Karpas-422 (cell line): ENCODE measurements at regions not wholly inside any gene's neighbourhood (a gene's known extent, or its start where the extent isn't known, plus 50 kb on each side); places are given as distances from the start of the nearest gene placed in this dataset.
A peak's percentile ranks its signal among the peaks of the same experiment; 100 is the strongest.
"Not testable (repeated sequence)": the region's sequence is repeated elsewhere in the genome, so short reads cannot be mapped to it uniquely, and the experiment has no call there.

ENCODE experiments used
- DNase-seq: peaks from one replicate; pipeline ENCODE4 v3.0.0-alpha.2; 2015
- H2AFZ ChIP-seq: fragments of 200-600 bp; sonication (generic); 2 replicates; pipeline ENCODE4 v1.6.1; 2014; ENCODE audit warnings: antibody characterized with exemption, low read length, mixed read lengths
- H3K27ac ChIP-seq: fragments of 200-600 bp; sonication (generic); 2 replicates; pipeline ENCODE4 v1.5.1; 2014; ENCODE audit warnings: mild to moderate bottlenecking, low read length, moderate library complexity
- H3K27me3 ChIP-seq: fragments of 200-600 bp; sonication (generic); 2 replicates; pipeline ENCODE4 v1.6.1; 2014; ENCODE audit warnings: low read length, mixed read lengths
- H3K36me3 ChIP-seq: fragments of 200-600 bp; sonication (generic); 2 replicates; pipeline ENCODE4 v1.6.1; 2014; ENCODE audit warnings: low read length, mixed read lengths; ENCODE audit not compliant: insufficient read depth
- H3K4me1 ChIP-seq: fragments of 200-600 bp; sonication (generic); 2 replicates; pipeline ENCODE4 v1.6.1; 2014; ENCODE audit warnings: mild to moderate bottlenecking, low read length, mixed read lengths
- H3K4me2 ChIP-seq: fragments of 200-600 bp; sonication (generic); 2 replicates; pipeline ENCODE4 v1.6.1; 2014; ENCODE audit warnings: low read length, low read depth, mild to moderate bottlenecking; ENCODE audit not compliant: poor library complexity, severe bottlenecking
- H3K4me3 ChIP-seq: fragments of 200-600 bp; sonication (generic); 2 replicates; pipeline ENCODE4 v1.5.1; 2014; ENCODE audit warnings: mild to moderate bottlenecking, antibody characterized with exemption, low read length, mixed read lengths
- H3K79me2 ChIP-seq: fragments of 200-600 bp; sonication (generic); 2 replicates; pipeline ENCODE4 v1.6.1; 2014; ENCODE audit warnings: mild to moderate bottlenecking, low read length, mixed read lengths
- H3K9ac ChIP-seq: fragments of 200-600 bp; sonication (generic); 2 replicates; pipeline ENCODE4 v1.6.0; 2014; ENCODE audit warnings: low read length
- H3K9me2 ChIP-seq: fragments of 200-600 bp; sonication (generic), shearing (Covaris generic); replicated peaks from 2 replicates; pipeline ENCODE4 v1.6.0; 2014; ENCODE audit warnings: mild to moderate bottlenecking, low read length, moderate library complexity; ENCODE audit not compliant: insufficient read depth
- H3K9me3 ChIP-seq: fragments of 300-700, 200-600 bp; sonication (generic); 2 replicates; pipeline ENCODE4 v1.6.1; 2014; ENCODE audit warnings: low read length, mixed read lengths
- H4K20me1 ChIP-seq: fragments of 200-600 bp; sonication (generic); 2 replicates; pipeline ENCODE4 v1.6.1; 2014; ENCODE audit warnings: mild to moderate bottlenecking, antibody characterized with exemption, low read length, low read depth; ENCODE audit not compliant: insufficient read depth

DNA sequence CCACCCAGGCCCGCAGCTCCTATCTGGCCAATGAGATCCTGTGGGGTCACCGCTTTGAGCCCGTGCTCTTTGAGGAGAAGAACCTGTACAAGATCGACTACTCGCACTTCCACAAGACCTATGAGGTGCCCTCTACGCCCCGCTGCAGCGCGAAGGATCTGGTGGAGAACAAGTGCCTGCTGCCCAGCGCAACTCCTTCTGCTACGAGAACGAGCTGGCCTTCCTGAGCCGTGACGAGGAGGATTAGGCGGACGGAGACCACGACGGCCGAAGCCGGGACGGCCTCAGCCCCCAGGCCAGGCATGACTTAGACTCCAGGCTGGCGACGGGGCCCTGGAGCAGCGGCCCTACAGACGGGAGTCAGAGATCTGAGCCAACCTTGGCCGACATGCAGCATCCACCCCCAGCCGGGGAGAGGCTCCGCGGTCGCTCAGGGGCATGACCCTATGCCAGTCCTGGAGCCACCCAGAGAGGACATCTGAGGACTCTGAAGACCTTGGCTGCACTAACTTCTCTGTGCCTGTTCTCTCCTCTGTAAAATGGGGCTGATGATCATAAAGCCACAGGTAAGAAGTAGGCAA lies 312.0 kb upstream of the WSB1 start:
- not testable (repeated sequence) for H2AFZ ChIP-seq, H3K9me2 ChIP-seq, H3K4me3 ChIP-seq, DNase-seq, H3K4me1 ChIP-seq, H3K27me3 ChIP-seq, H3K9ac ChIP-seq, H3K79me2 ChIP-seq, H4K20me1 ChIP-seq, H3K9me3 ChIP-seq, H3K36me3 ChIP-seq, H3K4me2 ChIP-seq, H3K27ac ChIP-seq

DNA sequence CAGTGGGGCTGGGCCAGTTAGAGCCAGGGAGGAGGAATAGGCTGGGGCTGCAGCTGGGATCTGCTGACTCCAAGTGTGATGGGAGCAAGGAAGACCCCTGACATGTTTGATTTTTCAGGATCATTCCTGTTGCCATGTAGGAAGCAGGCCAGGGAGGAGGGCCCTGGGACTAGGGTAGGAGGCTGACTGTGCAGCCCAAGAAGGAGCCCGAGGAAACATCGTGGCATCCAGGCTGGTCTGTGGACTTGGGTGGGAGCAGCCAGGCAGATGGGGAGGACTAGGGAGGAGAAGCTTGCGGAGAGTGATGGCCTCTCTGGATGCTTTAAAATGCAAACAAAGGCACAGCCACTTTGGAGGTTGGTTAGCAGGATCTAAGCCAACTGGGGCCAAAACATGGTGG lies 311.4 kb upstream of the WSB1 start:
- H3K36me3 ChIP-seq, DNase-seq, H3K27me3 ChIP-seq, H3K4me3 ChIP-seq, H3K79me2 ChIP-seq, H3K4me1 ChIP-seq, H2AFZ ChIP-seq, H3K9me3 ChIP-seq, H3K9ac ChIP-seq, H3K9me2 ChIP-seq, H3K4me2 ChIP-seq, H3K27ac ChIP-seq, H4K20me1 ChIP-seq: not testable (repeated sequence)

DNA sequence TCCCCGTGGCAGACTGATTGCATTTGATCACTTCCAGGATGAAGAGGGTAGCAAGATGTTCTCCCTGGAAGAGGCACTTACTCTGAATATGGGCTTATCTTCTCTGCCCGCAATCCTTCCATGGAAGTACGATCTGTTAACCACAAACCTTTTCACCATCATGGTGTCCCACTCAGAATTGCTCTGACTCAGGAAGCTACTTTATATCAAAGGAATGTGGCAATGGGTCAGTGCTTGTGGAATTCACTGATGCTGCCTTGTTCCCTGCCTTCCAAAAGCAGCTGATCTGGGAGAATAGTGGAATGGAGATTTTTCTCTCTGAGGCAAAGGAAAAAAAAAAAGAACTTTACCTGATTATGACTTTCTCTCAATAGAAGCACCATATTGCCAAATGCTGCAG lies 306.1 kb upstream of the WSB1 start:
- H2AFZ ChIP-seq, H3K36me3 ChIP-seq, H4K20me1 ChIP-seq, H3K27me3 ChIP-seq, H3K4me3 ChIP-seq, H3K9me3 ChIP-seq, H3K27ac ChIP-seq, H3K79me2 ChIP-seq, H3K9ac ChIP-seq, H3K9me2 ChIP-seq, DNase-seq, H3K4me2 ChIP-seq, H3K4me1 ChIP-seq: not testable (repeated sequence)

DNA sequence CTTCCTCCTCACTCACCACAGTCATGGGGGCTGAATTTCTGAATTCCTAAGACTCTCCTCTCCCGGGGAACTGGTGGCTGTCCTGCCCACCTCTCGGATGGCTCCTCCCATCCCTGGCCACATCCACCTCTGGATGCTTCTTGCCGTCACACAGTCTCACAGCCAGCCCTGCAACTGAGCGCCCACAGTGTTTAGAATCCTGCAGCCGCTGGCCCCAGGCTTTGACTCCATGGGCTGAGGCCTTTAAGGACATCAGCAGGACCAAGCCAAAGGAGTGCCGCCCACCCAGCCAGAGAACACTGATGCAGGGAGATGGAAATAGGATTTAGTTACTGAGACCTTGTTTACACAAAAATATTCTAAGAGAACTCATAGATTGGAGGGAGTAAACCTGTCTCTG lies 299.3 kb upstream of the WSB1 start:
- H3K9me2 ChIP-seq, H3K9ac ChIP-seq, DNase-seq, H2AFZ ChIP-seq, H3K79me2 ChIP-seq, H3K4me2 ChIP-seq, H3K4me3 ChIP-seq, H3K9me3 ChIP-seq, H3K36me3 ChIP-seq, H3K27me3 ChIP-seq, H4K20me1 ChIP-seq: not testable (repeated sequence)
- Histone ChIP-seq H3K27ac (peak overlapping the region; percentile 69), H3K4me1 (peaks cover 10% of the 10 kb centered on the region)

DNA sequence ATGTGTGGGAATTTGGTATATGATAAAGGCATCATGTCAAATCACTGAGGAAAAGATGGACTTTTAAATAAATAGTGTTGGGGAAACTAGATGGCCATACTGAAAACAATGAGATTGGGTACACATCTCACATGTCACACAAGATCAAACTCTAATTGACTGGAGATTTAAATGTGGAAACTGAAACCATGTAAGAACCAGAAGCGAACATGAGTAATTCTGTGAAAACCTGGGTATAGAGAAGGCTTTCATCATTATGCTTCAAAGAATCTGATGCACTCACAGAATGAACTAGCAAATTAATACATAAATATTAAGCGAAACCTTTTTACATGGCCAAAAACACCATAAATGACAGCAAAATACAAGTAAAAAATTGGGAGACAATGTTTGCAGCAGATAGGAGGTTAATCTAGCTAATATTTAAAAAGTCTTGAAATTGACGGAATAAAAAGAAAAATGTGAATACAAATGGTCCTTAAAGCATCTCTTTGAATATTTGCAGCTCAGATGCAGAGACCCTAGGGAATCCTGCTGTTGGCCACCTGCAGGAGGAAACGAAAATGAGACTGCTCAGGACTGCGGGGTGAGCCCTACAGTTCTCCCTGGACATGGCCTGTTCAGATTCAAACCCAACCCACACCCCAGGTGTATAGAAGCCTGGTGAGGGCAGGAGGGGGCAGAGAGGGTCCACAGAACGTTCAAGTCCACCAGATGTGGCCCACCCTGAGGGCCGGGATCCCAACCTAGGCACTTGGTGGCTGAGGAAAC lies 297.6 kb upstream of the WSB1 start:
- not testable (repeated sequence) for H3K36me3 ChIP-seq, H4K20me1 ChIP-seq
- DNase-seq, result peak; percentile 54

DNA sequence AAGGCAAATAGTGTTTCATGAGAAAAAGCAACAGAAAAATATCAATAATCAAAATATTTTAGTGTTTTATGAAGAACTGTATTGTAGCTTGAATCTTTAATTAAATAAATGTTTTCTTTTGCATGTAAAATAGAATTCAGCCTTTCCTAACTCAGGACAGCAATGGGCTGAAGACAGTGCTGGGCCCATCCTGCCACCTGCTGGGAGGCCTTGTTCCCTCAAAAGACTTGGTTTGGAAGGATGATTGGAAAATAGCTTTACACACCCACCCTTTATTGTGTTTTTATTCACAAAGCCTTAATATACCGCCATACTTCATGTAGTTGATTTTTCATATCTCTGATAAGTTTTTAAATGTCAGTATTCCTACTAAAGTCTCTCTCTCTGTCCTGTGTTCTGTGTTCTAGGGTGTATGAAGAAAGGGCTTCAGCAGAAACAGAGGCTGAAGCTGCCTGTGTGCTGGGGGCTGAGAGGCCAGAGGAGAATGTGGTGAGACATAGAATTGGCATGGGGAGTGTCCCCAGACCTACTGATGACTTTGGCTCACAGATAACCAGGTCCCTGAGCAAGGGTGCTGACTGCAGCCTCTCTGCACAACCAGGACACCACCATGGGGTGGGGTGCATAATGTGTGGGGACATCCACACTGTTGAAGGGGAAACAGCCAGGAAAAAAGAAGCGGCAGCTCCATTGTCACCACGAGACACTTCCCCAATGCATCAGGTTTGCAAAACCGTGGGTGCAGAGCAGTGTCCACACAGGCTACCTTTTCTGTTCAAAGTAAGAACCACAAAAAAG lies 286.0 kb upstream of the WSB1 start:
- not testable (repeated sequence) for H3K9me2 ChIP-seq, H3K27ac ChIP-seq, H3K9ac ChIP-seq, H3K4me2 ChIP-seq, H3K36me3 ChIP-seq, H2AFZ ChIP-seq, H3K4me1 ChIP-seq, H3K79me2 ChIP-seq, H3K4me3 ChIP-seq, DNase-seq, H4K20me1 ChIP-seq, H3K27me3 ChIP-seq, H3K9me3 ChIP-seq

More for the DNA sequence above, 297.6 kb upstream of the WSB1 start:
- peak overlapping the region; percentile 67 for H3K27ac ChIP-seq
- not testable (repeated sequence) for H3K79me2 ChIP-seq, H3K4me1 ChIP-seq, H3K9me2 ChIP-seq, H3K9ac ChIP-seq, H3K4me3 ChIP-seq, H3K9me3 ChIP-seq, H3K4me2 ChIP-seq, H3K27me3 ChIP-seq, H2AFZ ChIP-seq

DNA sequence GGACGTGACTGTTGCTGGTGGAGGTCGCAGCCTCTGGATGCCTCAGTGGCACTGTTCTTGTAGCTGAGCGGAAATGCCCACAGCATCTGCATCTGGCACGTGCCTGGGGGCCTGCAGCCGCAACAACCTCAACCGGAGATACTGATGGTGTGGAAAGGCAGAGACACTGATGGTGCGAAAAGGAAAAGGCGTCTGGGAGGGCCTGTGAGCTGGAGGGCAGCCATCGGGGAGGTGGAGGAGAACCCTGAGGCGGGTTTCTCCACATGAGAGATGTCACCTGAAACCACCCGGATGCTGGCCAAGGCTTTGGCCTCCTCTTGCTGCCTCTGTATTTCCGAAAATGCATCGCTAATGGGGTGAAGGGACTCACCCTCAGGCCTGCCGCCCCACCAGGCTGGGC lies 284.8 kb upstream of the WSB1 start:
- no peaks in the 10 kb centered on the region for H3K36me3 ChIP-seq
- no peak overlapping the region for H3K4me3 ChIP-seq
- H2AFZ ChIP-seq, result no peak overlapping the region
- H3K9ac ChIP-seq, result no peak overlapping the region
- H4K20me1 ChIP-seq, result no peaks in the 10 kb centered on the region
- H3K4me1 ChIP-seq, result peaks cover 4% of the 10 kb centered on the region
- no peaks in the 10 kb centered on the region for H3K9me2 ChIP-seq
- no peaks in the 10 kb centered on the region for H3K79me2 ChIP-seq
- H3K4me2 ChIP-seq, result no peak overlapping the region
- no peak for DNase-seq
- H3K27ac ChIP-seq, result peak overlapping the region; percentile 65
- H3K9me3 ChIP-seq, result no peaks in the 10 kb centered on the region
- no peaks in the 10 kb centered on the region for H3K27me3 ChIP-seq

DNA sequence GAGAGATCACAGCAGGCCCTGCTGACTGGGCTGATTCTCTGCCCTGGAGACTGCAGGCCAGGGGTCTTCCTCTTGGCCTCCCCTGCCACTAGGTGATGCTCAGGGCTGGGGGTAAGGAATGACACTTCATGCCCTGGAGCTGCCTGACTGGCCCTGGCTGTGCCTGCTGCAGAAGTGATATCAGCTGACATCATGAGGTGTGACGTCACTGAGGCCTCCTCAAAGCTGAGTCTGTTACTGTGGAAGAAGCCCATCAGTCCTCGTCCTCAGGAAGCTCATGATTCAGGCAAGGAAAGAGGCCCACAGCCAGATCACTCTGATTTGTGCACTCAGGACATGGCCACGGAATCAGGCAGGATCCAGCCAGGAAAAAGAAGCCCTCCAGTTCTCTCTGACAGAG lies 283.8 kb upstream of the WSB1 start:
- not testable (repeated sequence) for H3K27me3 ChIP-seq, H3K9me2 ChIP-seq, H3K27ac ChIP-seq, H2AFZ ChIP-seq, H3K4me1 ChIP-seq, H3K79me2 ChIP-seq, H3K4me3 ChIP-seq, H3K9ac ChIP-seq, H3K36me3 ChIP-seq, H3K4me2 ChIP-seq, H3K9me3 ChIP-seq, H4K20me1 ChIP-seq
- DNase-seq, result peak; percentile 57
